GM19463 (cell line): ENCODE measurements at regions not wholly inside any gene's neighbourhood (a gene's known extent, or its start where the extent isn't known, plus 50 kb on each side); places are given as distances from the start of the nearest gene placed in this dataset.

Experiments used
- ATAC-seq: cut with Tn5 transposase; IDR thresholded peaks from one replicate; pipeline ENCODE4 v1.9.1; 2021; ENCODE audit warnings: mild to moderate bottlenecking, moderate library complexity; ENCODE audit not compliant: unreplicated experiment

- no peak for ATAC-seq
Measured at GRCh38 chr9:515665-516064, 301.0 kb downstream of the DOCK8 start.

- ATAC-seq = no peak
Measured at GRCh38 chr9:517993-518392, 303.3 kb downstream of the DOCK8 start.

GRCh38 chr9:518540-518939, 303.9 kb downstream of the DOCK8 start:
- no peak for ATAC-seq

- ATAC-seq = no peak
Measured at GRCh38 chr9:519579-519978, 304.9 kb downstream of the DOCK8 start.

GRCh38 chr9:520302-520701, 305.6 kb downstream of the DOCK8 start:
- no peak for ATAC-seq

GRCh38 chr9:522190-522589, 307.5 kb downstream of the DOCK8 start:
- ATAC-seq = no peak

- ATAC-seq = no peak
Measured at GRCh38 chr9:522658-523057, 308.0 kb downstream of the DOCK8 start.

GRCh38 chr9:523444-523843, 308.8 kb downstream of the DOCK8 start:
- ATAC-seq = no peak

- ATAC-seq = no peak
Measured at GRCh38 chr9:524008-524407, 309.3 kb downstream of the DOCK8 start.

- peak; percentile 83 for ATAC-seq
Measured at GRCh38 chr9:526904-527591, 312.4 kb downstream of the DOCK8 start.

GRCh38 chr9:529731-530130, 311.8 kb upstream of the DMRT1 start:
- no peak for ATAC-seq

- no peak for ATAC-seq
Measured at GRCh38 chr9:530681-531080, 310.8 kb upstream of the DMRT1 start.

GRCh38 chr9:532707-533106, 308.8 kb upstream of the DMRT1 start:
- no peak for ATAC-seq

- ATAC-seq = no peak
Measured at GRCh38 chr9:534886-535285, 306.6 kb upstream of the DMRT1 start.

- ATAC-seq = no peak
Measured at GRCh38 chr9:535356-535755, 306.1 kb upstream of the DMRT1 start.

- no peak for ATAC-seq
Measured at GRCh38 chr9:536597-537511, 304.6 kb upstream of the DMRT1 start.

- no peak for ATAC-seq
Measured at GRCh38 chr9:543478-543877, 298.0 kb upstream of the DMRT1 start.

- no peak for ATAC-seq
Measured at GRCh38 chr9:545480-545879, 296.0 kb upstream of the DMRT1 start.

GRCh38 chr9:546235-546634, 295.3 kb upstream of the DMRT1 start:
- ATAC-seq = no peak

GRCh38 chr9:546797-547223, 294.7 kb upstream of the DMRT1 start:
- no peak for ATAC-seq

GRCh38 chr9:547314-547713, 294.2 kb upstream of the DMRT1 start:
- no peak for ATAC-seq

- ATAC-seq = no peak
Measured at GRCh38 chr9:549455-549997, 292.0 kb upstream of the DMRT1 start.
